ENCODE measurements at regions not wholly inside any gene's neighbourhood (a gene's known extent, or its start where the extent isn't known, plus 50 kb on each side); places are given as distances from the start of the nearest gene placed in this dataset.

GRCh38 chr6:14641423-14642135 is 524.0 kb downstream of the CD83 start:
- peak; percentile 20 for DNase-seq (ENCODE audit: low spot score)

- no peak for DNase-seq (ENCODE audit: low spot score)
Observed at GRCh38 chr6:14642136-14642505, 524.5 kb downstream of the CD83 start.

- DNase-seq (ENCODE audit: low spot score) = no peak
Observed at GRCh38 chr6:14642842-14643241, 525.3 kb downstream of the CD83 start.

GRCh38 chr6:14644381-14644780 is 526.8 kb downstream of the CD83 start:
- no peak for DNase-seq (ENCODE audit: low spot score)

- no peak for DNase-seq (ENCODE audit: low spot score)
Observed at GRCh38 chr6:14645221-14645620, 527.6 kb downstream of the CD83 start.

GRCh38 chr6:14645841-14646240 is 528.3 kb downstream of the CD83 start:
- DNase-seq (ENCODE audit: low spot score) = no peak

GRCh38 chr6:14646371-14646770 is 528.8 kb downstream of the CD83 start:
- DNase-seq (ENCODE audit: low spot score) = no peak

- no peak for DNase-seq (ENCODE audit: low spot score)
Observed at GRCh38 chr6:14647357-14647756, 529.8 kb downstream of the CD83 start.

- no peak for DNase-seq (ENCODE audit: low spot score)
Observed at GRCh38 chr6:14652536-14652935, 535.0 kb downstream of the CD83 start.

- no peak for DNase-seq (ENCODE audit: low spot score)
Observed at GRCh38 chr6:14655201-14656061, 537.9 kb downstream of the CD83 start.

GRCh38 chr6:14656078-14656521 is 538.5 kb downstream of the CD83 start:
- no peak for DNase-seq (ENCODE audit: low spot score)

- DNase-seq (ENCODE audit: low spot score) = no peak
Observed at GRCh38 chr6:14656649-14657048, 539.1 kb downstream of the CD83 start.

GRCh38 chr6:14658030-14658429 is 540.5 kb downstream of the CD83 start:
- DNase-seq (ENCODE audit: low spot score) = no peak

- peak; percentile 12 for DNase-seq (ENCODE audit: low spot score)
Observed at GRCh38 chr6:14658886-14659561, 541.5 kb downstream of the CD83 start.

GRCh38 chr6:14659841-14660240 is 542.3 kb downstream of the CD83 start:
- DNase-seq (ENCODE audit: low spot score) = no peak

- DNase-seq (ENCODE audit: low spot score) = no peak
Observed at GRCh38 chr6:14660806-14661579, 543.4 kb downstream of the CD83 start.

GRCh38 chr6:14661691-14662090 is 544.1 kb downstream of the CD83 start:
- DNase-seq (ENCODE audit: low spot score) = no peak

GRCh38 chr6:14664112-14664601 is 546.6 kb downstream of the CD83 start:
- DNase-seq (ENCODE audit: low spot score) = no peak

GRCh38 chr6:14664621-14665315 is 547.2 kb downstream of the CD83 start:
- no peak for DNase-seq (ENCODE audit: low spot score)

GRCh38 chr6:14665827-14666724 is 548.5 kb downstream of the CD83 start:
- DNase-seq (ENCODE audit: low spot score) = no peak
